ENCODE measurements at regions not wholly inside any gene's neighbourhood (a gene's known extent, or its start where the extent isn't known, plus 50 kb on each side); places are given as distances from the start of the nearest gene placed in this dataset.

- TF ChIP-seq CTCF (IDR thresholded peaks at IDR 0.05 in 4 of 5, conservative IDR thresholded peaks at IDR 0.05 in 1 of 5) (no peak), POLR2A (IDR thresholded peaks at IDR 0.05) (no peak)
Measured at GRCh38 chr11:96696731-96697130, 306.9 kb downstream of the JRKL start.

Measured in gastrocnemius medialis (tissue), 4 donors.